SU-DHL-6 (cell line): ENCODE measurements at regions not wholly inside any gene's neighbourhood (a gene's known extent, or its start where the extent isn't known, plus 50 kb on each side); places are given as distances from the start of the nearest gene placed in this dataset.

ENCODE experiments used
- H2AFZ ChIP-seq: fragments of 200-600 bp; sonication (generic); 2 replicates; pipeline ENCODE4 v1.6.1; 2014; ENCODE audit warnings: low read depth, mild to moderate bottlenecking, moderate library complexity, mixed read lengths, antibody characterized with exemption, low read length; ENCODE audit not compliant: severe bottlenecking
- H3F3A ChIP-seq: fragments of 200-600 bp; shearing (Covaris generic); 2 replicates; pipeline ENCODE4 v1.6.0; 2016; ENCODE audit warnings: antibody characterized with exemption, mild to moderate bottlenecking; ENCODE audit not compliant: insufficient read depth
- H3K27ac ChIP-seq: fragments of 200-600 bp; sonication (generic); 2 replicates; pipeline ENCODE4 v1.5.1; 2016; ENCODE audit warnings: low read depth, mild to moderate bottlenecking, low read length, moderate library complexity, mixed read lengths
- H3K27me3 ChIP-seq: fragments of 200-600 bp; sonication (generic), shearing (Covaris generic); 2 replicates; pipeline ENCODE4 v1.6.0; 2014; ENCODE audit warnings: mild to moderate bottlenecking, low read length
- H3K36me3 ChIP-seq: fragments of 200-600 bp; sonication (generic); 2 replicates; pipeline ENCODE4 v1.6.1; 2014; ENCODE audit warnings: mild to moderate bottlenecking, low read length, mixed read lengths
- H3K4me2 ChIP-seq: fragments of 300-600, 200-600 bp; shearing (Covaris generic), sonication (generic); 2 replicates; pipeline ENCODE4 v1.6.0; 2014; ENCODE audit warnings: low read length, low read depth, mild to moderate bottlenecking; ENCODE audit not compliant: poor library complexity, severe bottlenecking
- H3K4me3 ChIP-seq: fragments of 200-600 bp; sonication (generic); 2 replicates; pipeline ENCODE4 v1.5.1; 2014; ENCODE audit warnings: antibody characterized with exemption, low read length, mild to moderate bottlenecking, mixed read lengths; ENCODE audit not compliant: insufficient read depth, poor library complexity, severe bottlenecking
- H3K79me2 ChIP-seq: fragments of 200-600 bp; sonication (generic); 2 replicates; pipeline ENCODE4 v1.6.1; 2014; ENCODE audit warnings: mild to moderate bottlenecking, low read length, moderate library complexity; ENCODE audit not compliant: insufficient read depth
- H3K9ac ChIP-seq: fragments of 200-600 bp; sonication (generic); 2 replicates; pipeline ENCODE4 v1.7.0; 2014; ENCODE audit warnings: mild to moderate bottlenecking, low read length
- H3K9me2 ChIP-seq: fragments of 200-600 bp; sonication (generic); replicated peaks from 2 replicates; pipeline ENCODE4 v1.6.1; 2014; ENCODE audit warnings: low read length; ENCODE audit not compliant: insufficient read depth
- H3K9me3 ChIP-seq: fragments of 200-600 bp; sonication (generic); 2 replicates; pipeline ENCODE4 v1.6.1; 2014; ENCODE audit warnings: low read length, mixed read lengths; ENCODE audit not compliant: insufficient read depth
- H4K20me1 ChIP-seq: fragments of 200-600 bp; sonication (generic); 2 replicates; pipeline ENCODE4 v1.6.1; 2014; ENCODE audit warnings: low read depth, mild to moderate bottlenecking, antibody characterized with exemption, low read length, moderate library complexity, mixed read lengths
- CTCF ChIP-seq: fragments of 200-600 bp; sonication (generic); IDR thresholded peaks from one replicate; pipeline ENCODE4 v1.5.1; 2017; ENCODE audit warnings: antibody characterized with exemption, mild to moderate bottlenecking, low read length, moderate library complexity; ENCODE audit not compliant: insufficient read depth, poor library complexity, severe bottlenecking
- EZH2phosphoT487 ChIP-seq: fragments of 200-600 bp; sonication (generic), shearing (Covaris generic); conservative IDR thresholded peaks from 2 replicates; pipeline ENCODE4 v1.6.1; 2018; ENCODE audit warnings: mild to moderate bottlenecking, antibody characterized with exemption, low read length, moderate library complexity, mixed read lengths

GRCh38 chr3:75001330-75001729 lies 386.9 kb upstream of the CNTN3 start:
- Histone ChIP-seq H3K79me2 (no peaks in the 10 kb centered on the region), H3F3A (no peaks in the 10 kb centered on the region), H3K4me3 (no peak overlapping the region), H3K27me3 (no peaks in the 10 kb centered on the region), H3K9me2 (no peaks in the 10 kb centered on the region), H3K36me3 (no peaks in the 10 kb centered on the region), H3K27ac (no peak overlapping the region), H3K4me2 (no peak overlapping the region), H3K9me3 (no peaks in the 10 kb centered on the region), H3K9ac (no peak overlapping the region), H4K20me1 (no peaks in the 10 kb centered on the region), H2AFZ (no peak overlapping the region)
- TF ChIP-seq EZH2phosphoT487 (no peak), CTCF (no peak)

- Histone ChIP-seq H3K4me3 (no peak overlapping the region), H2AFZ (no peak overlapping the region), H3K9ac (no peak overlapping the region), H3K9me3 (no peaks in the 10 kb centered on the region), H4K20me1 (no peaks in the 10 kb centered on the region), H3K79me2 (no peaks in the 10 kb centered on the region), H3K9me2 (no peaks in the 10 kb centered on the region), H3K27ac (no peak overlapping the region), H3K27me3 (no peaks in the 10 kb centered on the region), H3K36me3 (no peaks in the 10 kb centered on the region), H3K4me2 (no peak overlapping the region), H3F3A (no peaks in the 10 kb centered on the region)
- TF ChIP-seq EZH2phosphoT487 (no peak), CTCF (no peak)
Observed at GRCh38 chr3:75012791-75013331, 398.4 kb upstream of the CNTN3 start.

DNA sequence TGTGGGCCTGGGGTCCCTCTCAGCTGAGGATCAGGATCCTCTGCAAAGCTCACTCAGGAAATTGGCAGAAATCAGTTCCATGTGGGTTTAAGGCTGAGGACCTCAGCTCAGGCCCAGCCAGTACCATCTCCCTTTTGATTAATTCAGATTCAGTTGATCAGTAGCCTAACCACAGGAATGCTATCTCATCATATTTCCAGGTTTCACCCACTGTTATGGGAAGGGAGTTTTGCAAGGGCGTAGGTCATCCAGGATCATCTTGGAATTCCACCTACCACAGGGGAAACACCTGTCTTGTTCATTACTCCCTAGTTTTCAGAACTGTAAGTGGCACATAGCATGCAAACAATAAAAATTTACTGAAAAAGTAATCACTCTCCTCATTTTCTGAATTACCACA lies 399.5 kb upstream of the CNTN3 start:
- no peaks in the 10 kb centered on the region for H3K36me3 ChIP-seq
- H3K9me3 ChIP-seq: no peaks in the 10 kb centered on the region
- no peak for TF ChIP-seq EZH2phosphoT487
- TF ChIP-seq CTCF: no peak
- H3K27me3 ChIP-seq: no peaks in the 10 kb centered on the region
- no peak overlapping the region for H3K4me3 ChIP-seq
- no peaks in the 10 kb centered on the region for H4K20me1 ChIP-seq
- H3K4me2 ChIP-seq: no peak overlapping the region
- H3K27ac ChIP-seq: no peak overlapping the region
- no peaks in the 10 kb centered on the region for H3K9me2 ChIP-seq
- no peaks in the 10 kb centered on the region for H3K79me2 ChIP-seq
- H3F3A ChIP-seq: no peaks in the 10 kb centered on the region
- no peak overlapping the region for H3K9ac ChIP-seq
- no peak overlapping the region for H2AFZ ChIP-seq

DNA sequence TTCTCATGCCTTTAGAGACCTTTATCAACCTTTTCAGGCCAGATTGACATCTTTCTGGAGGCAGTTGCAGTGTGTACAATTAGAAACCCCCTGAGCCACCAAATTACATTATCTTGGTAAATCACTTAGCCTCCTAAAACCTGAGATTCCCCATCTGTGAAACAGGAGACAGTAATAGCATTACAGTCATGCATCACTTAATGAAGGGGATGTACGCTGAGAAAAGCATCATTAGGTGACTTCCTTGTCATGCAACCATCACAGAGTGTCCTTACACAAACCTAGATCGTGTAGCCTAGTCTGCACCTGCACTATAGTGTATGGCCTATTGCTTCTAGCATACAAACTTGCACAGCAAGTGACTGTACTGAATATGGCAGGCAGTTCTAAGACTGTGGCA lies 400.8 kb upstream of the CNTN3 start:
- no peaks in the 10 kb centered on the region for H3K79me2 ChIP-seq
- no peaks in the 10 kb centered on the region for H3K9me2 ChIP-seq
- no peaks in the 10 kb centered on the region for H3K36me3 ChIP-seq
- H3F3A ChIP-seq: no peaks in the 10 kb centered on the region
- no peak overlapping the region for H2AFZ ChIP-seq
- no peak overlapping the region for H3K27ac ChIP-seq
- no peaks in the 10 kb centered on the region for H4K20me1 ChIP-seq
- no peak overlapping the region for H3K9ac ChIP-seq
- no peaks in the 10 kb centered on the region for H3K9me3 ChIP-seq
- no peak overlapping the region for H3K4me3 ChIP-seq
- no peak overlapping the region for H3K4me2 ChIP-seq
- TF ChIP-seq EZH2phosphoT487 (no peak), CTCF (no peak)
- H3K27me3 ChIP-seq: no peaks in the 10 kb centered on the region
